Ammon's horn (tissue), 1 donor: ENCODE measurements at regions not wholly inside any gene's neighbourhood (a gene's known extent, or its start where the extent isn't known, plus 50 kb on each side); places are given as distances from the start of the nearest gene placed in this dataset.

ENCODE experiments used
- DNase-seq: peaks from one replicate; pipeline ENCODE4 v3.0.0-alpha.2; 2016; ENCODE audit warnings: low spot score

DNA sequence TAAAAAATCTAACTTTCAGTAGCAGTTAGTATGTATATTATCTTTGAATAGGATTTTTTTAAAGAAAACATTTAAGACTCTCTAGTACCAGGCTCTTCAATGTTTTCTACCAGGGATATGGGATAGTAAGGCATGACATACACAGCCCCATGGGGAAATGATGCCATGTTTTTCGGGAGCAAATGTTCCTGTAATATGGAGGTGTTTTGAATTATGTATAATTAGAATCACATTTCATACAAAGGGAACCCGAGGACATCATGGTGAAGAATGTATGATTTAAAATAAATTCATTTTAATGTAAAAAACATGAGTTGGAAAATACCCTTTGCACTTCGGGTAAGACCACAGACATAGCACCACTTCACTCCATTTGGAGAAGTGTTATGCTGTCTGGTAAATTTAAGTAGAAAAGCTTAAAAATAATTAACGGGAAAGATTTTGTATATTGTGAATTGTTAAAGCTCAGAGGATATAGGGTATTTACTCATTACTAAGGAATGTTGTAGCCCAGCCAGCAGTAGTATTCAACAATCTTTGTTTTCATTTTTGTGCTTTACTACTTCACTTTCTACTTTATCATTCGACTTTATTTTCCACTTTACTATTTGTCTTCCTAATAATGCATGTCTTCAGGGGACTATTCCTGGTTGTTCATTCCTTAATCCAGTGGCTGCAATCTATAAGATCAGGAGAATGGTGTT, 2050.7 kb downstream of the ARAP2 start:
- DNase-seq: no peak

DNA sequence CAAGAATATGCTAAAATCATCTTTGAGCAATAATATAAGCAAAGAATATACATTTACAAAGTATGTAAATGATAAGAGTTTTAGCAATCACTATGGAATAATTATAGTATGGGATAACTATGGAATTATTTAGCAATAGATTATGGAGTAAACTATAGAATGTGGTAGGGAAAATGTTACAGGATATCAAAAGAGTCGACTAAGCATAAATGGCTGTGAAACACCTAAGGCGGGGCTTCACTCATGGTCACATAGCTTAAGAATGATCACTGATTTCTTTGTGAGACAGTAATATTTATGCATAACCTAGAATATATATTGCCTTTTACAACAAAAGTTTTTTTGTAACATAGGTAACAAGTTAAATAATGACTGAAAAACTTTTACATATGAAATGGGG, 2049.7 kb downstream of the ARAP2 start:
- no peak for DNase-seq

DNA sequence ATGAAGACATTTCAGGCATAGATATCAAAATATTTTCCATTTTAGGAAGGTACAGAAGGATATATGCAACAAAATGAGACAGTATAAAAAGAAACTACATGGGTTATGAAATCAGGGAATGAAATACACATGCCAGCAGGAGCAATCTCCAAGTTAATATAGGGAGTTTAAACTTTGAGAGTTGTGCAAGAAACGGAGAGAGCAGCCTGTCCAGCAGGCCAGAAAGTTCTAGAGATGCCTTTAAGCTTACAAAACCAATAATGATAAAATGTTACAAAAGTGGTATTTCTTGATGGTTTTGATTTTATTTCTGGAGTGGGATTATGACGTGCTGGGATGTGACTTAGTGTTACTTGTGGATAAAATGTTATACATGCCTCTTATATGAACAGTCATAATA, 2047.9 kb downstream of the ARAP2 start:
- DNase-seq: no peak

DNA sequence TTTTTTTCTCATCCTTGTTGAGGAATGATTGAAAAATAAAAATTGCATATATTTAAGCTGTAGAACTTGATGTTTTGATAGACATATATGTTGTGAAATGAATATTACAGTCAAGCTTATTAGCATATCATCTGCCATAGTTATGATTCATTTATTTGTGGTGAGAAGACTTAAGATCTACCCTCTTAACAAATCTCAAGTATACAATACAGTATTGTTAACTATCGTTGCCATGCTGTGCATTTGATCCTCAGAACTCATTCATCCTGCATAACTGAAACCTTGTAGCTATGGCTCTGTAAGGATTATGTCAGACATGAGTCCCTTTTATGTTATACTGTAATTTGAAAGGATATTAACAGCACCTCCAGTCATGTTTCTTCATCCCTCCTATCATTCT, 2045.3 kb downstream of the ARAP2 start:
- DNase-seq: no peak

DNA sequence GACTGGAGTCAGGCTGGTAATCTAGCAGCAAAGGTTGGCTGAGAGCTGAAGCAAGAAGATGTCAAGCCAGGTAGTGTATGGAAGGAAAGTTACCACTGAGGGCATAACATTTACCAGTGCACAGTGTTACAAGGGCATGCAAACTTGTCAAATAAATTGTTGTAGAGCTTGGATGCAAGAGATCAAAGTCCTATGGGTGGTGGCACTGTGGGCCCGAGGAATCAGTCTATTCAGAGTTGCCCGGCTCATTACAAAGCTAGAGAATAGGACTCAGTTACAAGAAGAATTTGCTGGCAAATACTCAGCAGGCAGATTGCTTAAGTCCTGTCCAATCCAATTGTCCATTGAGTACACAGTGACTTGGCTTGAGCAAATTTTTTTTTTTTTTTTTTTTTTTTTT, 2043.8 kb downstream of the ARAP2 start:
- no peak for DNase-seq

DNA sequence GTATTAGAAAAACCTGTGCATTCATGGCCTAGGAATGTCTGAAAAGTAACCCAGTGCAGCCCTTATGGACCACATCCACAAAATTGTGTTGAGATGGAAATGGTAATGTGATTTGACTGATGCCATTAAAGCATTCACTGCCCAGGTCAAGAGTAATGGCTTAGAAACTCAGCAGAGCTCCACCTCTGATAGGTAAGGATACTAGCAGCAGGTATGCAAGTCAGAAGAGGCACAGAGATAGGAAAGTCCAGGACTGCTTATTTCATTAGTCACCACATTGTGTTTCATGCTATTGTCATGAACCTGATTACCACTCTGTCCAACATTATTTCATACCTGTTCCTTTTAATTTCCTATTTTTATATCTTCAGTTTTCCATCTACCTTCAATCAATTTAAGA, 2042.2 kb downstream of the ARAP2 start:
- no peak for DNase-seq

DNA sequence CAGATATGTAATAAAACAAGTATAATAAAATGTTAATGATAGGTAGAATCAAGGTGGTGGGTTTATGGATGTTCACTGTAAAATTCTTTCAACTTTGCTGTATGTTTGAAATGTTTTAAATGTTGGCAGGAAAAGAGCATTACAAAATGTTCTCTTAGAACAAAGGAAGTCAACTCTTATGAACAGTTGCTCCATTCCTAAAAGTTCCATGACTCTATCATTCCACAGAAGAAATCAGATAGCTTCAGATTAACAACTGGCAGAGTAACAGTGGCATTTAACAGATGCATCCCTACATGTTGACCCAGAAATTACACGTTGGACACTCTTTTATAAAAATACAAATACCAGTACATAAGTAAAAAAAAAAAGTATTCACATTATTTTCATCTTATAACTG, 2023.7 kb downstream of the ARAP2 start:
- DNase-seq: no peak

DNA sequence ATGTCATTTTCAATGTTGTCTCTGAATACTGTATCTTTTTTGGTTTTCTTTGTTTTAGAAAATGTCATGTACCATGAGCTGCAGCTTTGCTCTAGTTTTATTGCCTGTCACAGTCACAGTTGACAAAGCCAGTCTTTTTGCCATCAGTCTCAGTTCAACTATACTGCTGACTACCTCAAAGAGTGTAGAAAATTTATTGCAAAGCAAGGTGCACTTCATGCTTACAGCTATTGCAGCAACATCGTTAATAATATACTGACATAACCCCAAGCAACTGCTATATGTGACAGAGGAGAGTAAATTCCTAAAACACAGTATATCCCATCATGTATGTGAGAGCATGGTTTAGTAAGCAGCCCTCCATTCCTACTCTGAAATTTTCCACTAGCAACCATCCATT, 2022.3 kb downstream of the ARAP2 start:
- DNase-seq: no peak

DNA sequence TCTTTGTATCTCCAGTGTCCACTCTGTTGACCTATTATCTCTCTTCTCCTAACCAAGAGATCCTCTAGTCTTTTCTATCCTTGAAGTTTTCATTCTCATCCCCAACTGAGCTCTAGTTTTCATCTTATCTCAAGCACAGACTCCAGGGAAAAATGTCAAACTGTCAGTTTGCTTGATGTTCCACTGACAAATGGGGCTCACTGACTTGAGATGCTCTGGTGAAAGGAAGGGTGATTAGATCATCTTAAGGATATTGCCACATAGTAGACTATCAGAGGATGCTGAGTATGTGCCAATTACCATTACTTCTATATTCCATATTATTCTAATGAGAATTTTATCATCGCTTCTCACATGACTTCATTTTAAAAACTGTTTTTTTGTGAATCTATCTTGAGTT, 2008.2 kb downstream of the ARAP2 start:
- no peak for DNase-seq

DNA sequence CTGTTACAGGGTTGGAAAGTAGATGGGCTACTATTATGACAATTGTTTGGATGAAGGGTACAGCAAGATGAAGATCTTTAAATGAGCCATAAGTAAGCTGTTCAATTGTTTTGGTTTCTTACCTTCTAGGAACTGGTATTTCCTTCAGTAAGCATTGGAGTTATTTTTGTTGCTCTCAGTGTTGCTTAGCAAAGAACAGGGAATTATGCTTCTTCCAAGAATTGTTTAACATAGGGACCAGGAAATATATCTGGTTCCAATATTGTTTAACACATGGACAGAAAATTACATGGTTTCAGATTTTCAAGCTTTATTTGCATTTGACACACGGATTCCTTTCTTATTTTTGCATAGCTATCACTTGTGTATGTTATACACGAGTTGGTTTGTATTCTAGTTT, 1999.0 kb downstream of the ARAP2 start:
- DNase-seq: no peak

DNA sequence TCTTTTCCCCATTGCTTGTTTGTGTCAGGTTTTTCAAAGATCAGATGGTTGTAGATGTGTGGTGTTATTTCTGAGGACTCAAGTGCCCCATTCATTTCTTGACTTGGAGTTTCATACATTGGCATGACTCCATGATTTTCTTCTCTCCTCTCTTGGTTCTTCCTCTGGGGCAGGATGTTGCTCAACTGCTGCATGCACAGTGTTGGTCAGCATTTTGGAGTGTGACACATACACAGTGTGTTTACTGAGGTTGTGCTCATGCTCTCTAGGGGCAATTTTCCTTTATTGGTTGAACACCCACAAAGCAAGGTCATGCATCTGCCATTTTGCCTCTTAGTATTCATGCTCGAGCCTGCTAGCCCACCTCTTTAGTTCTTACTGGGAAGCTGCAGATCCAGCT, 1993.8 kb downstream of the ARAP2 start:
- no peak for DNase-seq

DNA sequence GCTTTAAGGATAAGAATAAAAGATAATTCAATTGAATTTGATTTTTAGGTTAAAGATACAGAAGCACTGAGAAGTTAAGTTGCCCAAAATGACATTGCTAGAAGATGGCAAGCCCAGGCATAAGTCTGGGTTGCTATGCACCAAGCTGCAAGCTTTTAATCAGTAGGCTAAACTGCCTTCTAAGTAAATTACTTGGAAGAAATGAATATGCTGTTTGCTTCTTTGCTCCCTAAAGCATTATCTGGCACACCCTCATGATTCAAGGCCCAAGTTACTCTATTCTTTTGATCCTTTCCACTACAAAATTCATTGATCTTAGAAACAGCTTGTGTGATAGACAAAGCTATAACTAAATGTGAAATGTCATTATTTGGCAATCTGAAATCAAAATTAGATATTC, 1991.1 kb downstream of the ARAP2 start:
- DNase-seq: no peak

DNA sequence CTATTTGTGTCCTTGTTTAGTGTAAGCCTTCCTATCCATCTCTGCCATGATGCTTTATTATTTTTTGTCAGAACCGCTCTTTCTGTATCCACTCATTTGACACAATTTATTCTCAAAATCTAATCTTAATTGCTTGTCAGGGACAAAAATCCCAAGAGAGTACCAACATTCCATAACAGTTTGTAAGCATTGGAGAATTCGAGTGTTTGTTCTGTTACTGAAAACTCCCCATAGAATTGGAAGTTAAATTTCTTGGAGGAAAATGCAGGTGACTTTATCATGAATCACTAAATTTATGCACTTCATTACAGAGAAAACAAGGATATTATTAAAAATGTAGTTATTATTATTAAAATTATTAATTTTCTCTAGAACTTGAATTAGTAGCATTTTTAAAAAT, 1986.1 kb downstream of the ARAP2 start:
- no peak for DNase-seq

DNA sequence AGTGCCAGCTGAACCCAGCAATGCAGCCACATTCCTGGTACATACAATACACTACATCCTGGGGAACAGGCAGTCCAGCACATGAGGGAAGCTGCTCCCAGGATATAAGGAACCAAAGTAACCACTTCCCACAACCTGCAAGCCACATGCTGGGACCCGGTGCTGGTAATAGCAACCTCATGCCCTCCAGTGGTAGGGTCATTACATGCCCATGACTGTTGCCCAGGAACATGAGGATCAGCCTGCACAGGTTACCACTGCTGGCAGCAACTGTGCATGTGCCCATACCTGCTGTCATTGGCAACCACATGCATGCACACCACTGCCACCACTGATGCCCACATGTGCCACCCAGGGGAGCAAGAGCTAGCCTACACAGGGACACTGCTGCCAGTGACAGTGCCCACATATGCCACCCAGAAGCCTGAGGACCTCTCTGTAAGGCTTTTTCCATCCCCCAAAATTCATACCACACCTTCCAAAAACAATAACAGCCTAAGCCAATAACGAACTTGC, 1982.5 kb downstream of the ARAP2 start:
- no peak for DNase-seq

DNA sequence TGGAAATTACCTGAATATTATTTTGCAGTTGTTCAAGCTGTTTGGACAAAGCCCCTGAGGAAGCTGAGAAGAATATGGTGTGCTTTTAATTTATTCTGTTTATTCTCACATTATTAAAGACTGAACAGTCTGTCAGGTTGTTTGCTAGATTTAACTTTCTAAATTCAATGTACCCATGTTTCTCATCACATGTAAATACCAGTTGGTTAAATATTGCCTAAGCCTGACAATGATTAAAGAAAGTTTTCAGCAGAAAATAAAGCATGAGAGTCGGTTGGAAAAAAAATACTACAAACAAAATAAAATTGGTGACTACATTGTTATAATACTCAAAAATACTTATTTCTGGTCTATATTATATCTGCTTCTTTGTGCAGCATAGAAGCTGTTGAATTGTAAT, 1974.7 kb downstream of the ARAP2 start:
- no peak for DNase-seq

DNA sequence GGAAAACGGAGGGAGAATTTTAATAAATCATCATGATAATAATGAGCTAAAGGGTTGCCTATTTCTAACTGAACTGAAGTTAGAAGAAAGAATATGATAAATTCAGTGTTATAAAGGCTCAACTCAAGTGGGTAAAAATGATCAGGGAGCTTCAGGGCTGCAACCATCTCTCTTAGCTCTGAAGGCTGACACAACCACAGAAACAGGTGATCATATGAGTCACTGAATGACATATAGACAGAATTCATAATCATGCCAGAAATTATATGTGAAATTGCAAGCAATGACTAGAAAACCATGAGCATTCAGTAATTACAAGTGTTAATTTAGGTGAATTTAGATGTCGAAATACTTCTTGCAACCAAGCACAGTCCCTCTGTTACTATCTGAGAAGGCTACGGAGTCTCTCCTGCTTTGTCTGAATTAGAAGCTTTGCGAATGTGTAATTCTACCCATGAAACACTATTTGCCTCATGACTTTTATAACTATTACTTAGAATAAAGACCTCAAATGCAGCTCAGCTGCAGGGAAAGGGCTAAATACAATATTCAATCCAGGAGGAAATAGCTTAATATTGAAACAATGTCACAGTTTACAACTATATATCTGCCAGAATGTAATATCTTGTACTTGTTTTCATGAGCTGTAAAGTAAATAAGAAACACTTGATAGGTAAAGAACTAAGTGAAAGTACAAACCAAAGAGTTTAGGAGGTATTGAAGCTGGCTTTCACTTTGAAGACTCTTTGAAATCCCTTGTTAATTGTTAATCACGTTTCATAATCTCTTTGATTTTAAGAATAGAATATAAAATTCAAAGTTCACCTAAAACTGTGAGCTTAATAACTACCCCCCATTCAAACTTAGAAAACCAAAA, 1972.6 kb downstream of the ARAP2 start:
- DNase-seq: no peak

DNA sequence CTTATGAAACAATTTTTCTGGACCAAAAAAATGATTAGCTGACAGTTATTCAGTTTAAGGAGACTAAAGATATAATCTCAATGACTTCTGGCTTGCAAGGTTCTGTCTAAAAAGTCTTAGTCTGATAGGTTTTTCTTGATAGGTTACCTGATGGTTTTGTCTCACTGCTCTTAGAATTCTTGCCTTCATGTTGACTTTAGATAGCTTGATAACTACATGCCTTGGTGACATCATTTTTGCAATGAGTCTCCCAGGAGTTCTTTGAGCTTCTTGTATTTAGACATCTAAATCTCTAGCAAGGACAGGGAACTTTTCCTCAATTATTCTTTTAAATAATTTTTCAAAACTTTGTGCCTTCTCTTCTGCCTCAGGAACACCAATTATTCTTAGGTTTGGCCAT, 1965.3 kb downstream of the ARAP2 start:
- DNase-seq: no peak

DNA sequence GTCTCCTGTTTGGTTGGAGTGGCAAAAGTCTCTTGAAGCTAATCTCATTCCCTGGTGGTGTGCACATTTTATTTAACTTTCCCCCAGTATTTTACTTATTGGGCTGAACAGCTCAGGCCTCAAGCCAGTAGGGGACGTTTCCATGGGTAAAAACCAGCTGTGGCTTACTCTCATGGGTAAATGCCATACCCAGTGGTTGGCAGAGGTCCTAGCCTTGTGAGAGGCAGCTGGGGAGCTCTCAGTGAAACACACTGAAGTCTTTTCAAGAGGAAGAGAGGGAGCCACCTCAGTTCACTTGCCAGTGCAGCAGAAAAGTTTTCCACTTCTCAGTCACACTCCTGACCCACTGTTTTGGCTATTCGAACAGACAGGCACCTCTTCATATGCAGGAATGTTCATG, 1964.2 kb downstream of the ARAP2 start:
- DNase-seq: no peak

DNA sequence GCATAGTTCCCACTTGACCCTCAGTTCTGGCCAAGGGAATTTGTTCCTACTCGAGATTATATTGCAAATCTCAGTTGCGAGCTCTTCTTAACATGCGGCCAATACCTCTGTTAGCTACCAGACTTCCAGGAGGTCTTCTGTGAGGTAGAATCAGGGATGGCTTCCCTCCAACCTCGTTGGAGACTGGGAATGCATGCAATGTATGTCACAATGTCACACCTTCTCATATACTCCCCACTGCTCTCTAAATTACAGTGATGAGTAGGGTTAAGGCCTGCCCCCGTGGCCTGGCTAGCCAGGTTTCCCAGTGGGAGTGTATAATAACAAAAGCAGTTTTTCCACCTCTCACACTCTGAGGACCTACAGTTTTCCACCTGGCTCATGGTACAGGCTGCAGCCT, 1962.5 kb downstream of the ARAP2 start:
- no peak for DNase-seq

DNA sequence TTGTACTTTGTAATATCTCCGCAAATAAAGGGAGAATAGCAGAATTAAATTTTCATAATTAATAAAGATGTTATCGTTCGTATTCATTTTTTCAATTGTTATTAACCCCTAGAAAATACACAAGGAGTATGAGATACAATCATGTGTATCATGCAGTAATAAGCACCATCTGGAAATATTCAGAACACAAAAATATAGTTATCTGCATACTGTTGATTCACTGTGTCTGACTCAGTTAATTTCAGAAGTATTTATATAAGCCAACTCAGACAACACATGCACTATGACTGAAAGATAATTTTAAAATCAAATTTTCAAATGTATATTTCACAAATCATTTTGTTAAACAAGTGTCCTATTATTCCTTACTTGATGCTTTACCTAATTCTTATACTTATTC, 1954.8 kb downstream of the ARAP2 start:
- no peak for DNase-seq

DNA sequence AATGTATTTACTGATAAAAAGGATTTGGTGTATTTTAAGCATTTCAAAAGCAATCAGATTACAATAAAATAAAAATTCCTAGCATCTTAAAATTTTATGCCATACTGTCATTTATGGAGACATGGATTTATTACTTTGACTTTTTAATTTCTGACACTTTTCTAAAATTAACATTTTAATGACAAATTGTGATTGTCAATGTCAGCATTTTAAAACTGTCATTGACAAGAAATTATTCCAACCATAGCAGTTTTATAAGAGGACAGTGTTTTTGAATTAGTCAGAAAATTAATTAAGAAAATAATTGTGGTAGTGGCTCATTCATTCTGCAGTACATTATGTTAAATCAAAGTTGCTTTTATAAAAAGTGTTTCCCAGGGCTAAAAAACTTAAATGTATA, 1954.4 kb downstream of the ARAP2 start:
- no peak for DNase-seq

DNA sequence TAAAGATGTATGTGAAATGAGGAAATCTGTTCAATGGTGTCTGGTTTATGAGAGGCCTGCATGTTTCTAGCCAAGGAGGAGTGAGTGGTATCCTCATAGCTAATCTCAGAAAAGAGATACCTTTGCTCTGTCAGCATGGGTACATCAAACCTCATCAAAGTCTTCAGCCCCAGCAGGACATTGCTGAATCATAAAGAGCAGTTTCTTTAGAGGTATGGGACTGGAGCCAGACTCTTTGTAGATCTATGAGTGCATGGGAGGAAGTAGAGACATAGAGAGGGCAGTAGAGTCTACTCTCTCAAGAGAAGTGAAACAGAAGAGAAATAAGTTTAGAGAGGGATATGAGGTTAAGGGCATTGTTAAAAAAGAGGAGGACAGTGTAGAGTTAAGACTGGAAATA, 1950.9 kb downstream of the ARAP2 start:
- no peak for DNase-seq

DNA sequence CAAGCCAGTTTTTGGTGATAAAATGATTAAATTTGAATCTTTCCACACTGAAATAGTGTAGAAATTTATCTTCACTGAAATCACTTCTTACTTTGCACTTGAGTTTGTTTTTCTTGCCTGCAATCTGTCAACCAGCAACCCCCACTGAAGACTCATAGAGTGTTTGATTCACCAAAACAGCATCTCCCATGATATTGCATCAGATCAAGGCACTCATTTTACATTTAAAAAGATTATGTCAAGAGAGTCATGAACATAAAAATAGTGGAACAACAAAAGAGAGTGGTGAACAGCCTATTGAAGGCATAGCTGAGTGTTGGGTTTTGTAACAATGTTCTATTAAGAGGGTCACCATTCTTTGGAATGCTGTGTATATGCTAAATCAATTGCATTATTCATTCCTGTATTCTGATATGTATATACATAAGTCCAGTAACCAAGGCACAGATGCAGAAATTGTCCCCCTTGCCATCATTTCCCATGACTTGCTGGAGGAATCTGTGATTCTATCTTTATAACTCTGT, 1934.9 kb downstream of the ARAP2 start:
- no peak for DNase-seq
